ENCODE measurements at regions not wholly inside any gene's neighbourhood (a gene's known extent, or its start where the extent isn't known, plus 50 kb on each side); places are given as distances from the start of the nearest gene placed in this dataset.

DNA sequence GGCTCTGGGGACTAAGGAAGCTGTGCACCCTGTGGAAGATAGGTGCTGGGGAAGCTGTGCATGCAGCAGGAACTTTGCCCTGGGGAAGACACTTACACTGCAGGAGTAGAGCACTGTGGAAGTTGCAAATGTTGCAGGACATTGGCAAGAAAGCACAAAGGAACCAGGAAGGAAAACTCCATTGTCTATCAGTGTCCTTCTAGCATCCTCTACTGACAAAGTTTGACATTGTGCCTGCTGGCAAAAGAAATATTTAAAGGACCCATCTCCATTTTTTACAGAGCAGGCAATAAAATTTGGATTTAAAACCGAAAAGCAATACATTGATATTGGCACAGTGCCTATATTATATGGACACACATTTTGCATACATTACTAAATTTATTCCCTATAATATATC, 394.1 kb downstream of the PBX1 start:
- ATAC-seq (no peak), DNase-seq (no peak)
- ChIA-PET CTCF (no interaction called here), POLR2A (no interaction called here)
- peaks cover 2% of the 10 kb centered on the region for H3K9me3 Mint-ChIP-seq (ENCODE audit: insufficient read depth)
- no peaks in the 10 kb centered on the region for H3K27me3 Mint-ChIP-seq (ENCODE audit: low read depth)
- no peaks in the 10 kb centered on the region for H3K36me3 Mint-ChIP-seq (ENCODE audit: low read depth)
- H3K4me1 Mint-ChIP-seq (ENCODE audit: low read depth) = no peaks in the 10 kb centered on the region
- no peak overlapping the region for H3K4me3 Mint-ChIP-seq
- H3K27ac Mint-ChIP-seq = no peak overlapping the region

DNA sequence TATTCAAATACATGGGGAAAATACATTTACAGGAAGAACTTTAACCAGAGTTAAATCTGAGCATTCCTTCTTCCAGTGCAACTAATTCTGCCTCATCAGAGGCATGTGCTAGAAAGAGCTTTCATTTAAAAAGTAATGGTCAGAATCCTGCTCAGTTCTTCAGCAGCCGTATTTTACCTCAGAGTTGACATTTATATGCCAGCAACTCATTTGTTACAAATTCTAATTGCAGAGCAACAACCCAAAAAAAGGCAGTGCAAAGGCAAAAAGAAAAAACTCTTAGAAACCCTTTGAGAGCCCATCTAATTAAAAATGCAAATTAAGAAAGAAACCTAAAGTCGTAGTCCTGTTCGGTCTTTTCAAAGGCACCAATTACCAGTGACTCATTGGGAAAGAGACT, 392.5 kb downstream of the PBX1 start:
- DNase-seq = no peak

DNA sequence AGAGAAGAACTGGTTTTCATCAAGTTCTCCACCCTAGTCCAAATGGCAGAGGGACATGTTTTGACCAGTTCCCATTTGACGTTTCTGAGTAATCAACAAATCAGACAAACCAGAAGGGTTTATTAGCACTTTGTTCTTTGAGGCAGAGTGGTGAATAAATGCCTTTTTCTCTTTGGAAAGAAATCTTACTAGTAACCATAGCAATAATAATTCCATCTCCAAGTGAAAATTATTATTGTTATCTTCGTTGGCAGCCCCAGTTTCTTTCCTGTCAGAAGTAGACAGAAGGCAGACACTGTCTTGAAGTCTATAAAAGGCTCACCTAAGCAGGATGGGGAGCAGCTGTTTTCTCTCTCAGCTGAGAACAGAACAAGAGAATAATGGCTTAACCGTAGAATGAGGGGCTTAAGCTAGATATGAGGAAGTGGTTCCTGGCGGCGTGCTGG, 391.6 kb downstream of the PBX1 start:
- H3K4me3 Mint-ChIP-seq = no peak overlapping the region
- H3K36me3 Mint-ChIP-seq (ENCODE audit: low read depth) = no peaks in the 10 kb centered on the region
- ATAC-seq (no peak), DNase-seq (no peak)
- H3K27me3 Mint-ChIP-seq (ENCODE audit: low read depth) = no peaks in the 10 kb centered on the region
- no peak overlapping the region for H3K27ac Mint-ChIP-seq
- no peaks in the 10 kb centered on the region for H3K9me3 Mint-ChIP-seq (ENCODE audit: insufficient read depth)
- no peaks in the 10 kb centered on the region for H3K4me1 Mint-ChIP-seq (ENCODE audit: low read depth)
- POLR2A ChIA-PET = no interaction called here
- CTCF ChIA-PET = no interaction called here

More for the DNA sequence above, 392.5 kb downstream of the PBX1 start:
- Mint-ChIP-seq H3K27ac (no peak overlapping the region), H3K4me1 (ENCODE audit: low read depth) (no peaks in the 10 kb centered on the region), H3K36me3 (ENCODE audit: low read depth) (no peaks in the 10 kb centered on the region), H3K9me3 (ENCODE audit: insufficient read depth) (no peaks in the 10 kb centered on the region), H3K4me3 (no peak overlapping the region), H3K27me3 (ENCODE audit: low read depth) (no peaks in the 10 kb centered on the region)
- ATAC-seq = no peak
- ChIA-PET POLR2A (no interaction called here), CTCF (no interaction called here)

DNA sequence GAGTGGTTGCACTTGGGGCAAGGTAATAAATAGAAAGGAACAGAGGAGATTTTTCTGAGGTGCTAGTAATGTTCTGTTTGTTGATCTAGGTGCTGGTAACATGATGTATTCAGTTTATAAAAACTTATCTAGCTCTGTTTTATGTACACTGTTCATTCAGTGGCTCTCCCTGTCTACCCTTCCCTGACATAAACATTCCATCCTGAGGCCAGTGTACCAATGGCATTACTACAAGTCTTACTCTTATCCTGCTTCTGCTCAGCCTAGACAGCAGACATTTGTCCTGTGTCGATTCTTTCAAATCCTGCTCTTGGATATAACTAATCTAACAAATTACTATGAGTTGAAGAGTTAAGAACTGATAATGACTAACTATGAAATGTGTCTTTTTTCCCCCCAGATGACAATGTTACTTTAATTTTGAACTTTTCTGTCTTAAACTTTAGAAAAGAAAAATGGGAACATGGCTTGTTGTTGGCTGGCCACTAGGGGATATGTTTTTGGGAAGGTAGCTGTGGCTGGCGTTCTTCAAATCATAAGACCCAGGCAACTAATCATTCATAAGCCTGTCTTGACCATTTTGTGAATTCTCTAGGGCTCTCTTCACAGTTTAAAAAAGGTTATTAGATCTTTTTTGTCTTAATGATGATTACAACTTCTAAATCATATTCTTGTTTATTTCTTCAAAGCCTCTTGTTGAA, 390.9 kb downstream of the PBX1 start:
- CTCF ChIA-PET = no interaction called here
- no peak overlapping the region for H3K27ac Mint-ChIP-seq
- H3K4me3 Mint-ChIP-seq = no peak overlapping the region
- no peaks in the 10 kb centered on the region for H3K4me1 Mint-ChIP-seq (ENCODE audit: low read depth)
- POLR2A ChIA-PET = no interaction called here
- no peaks in the 10 kb centered on the region for H3K36me3 Mint-ChIP-seq (ENCODE audit: low read depth)
- ATAC-seq (no peak), DNase-seq (no peak)
- no peaks in the 10 kb centered on the region for H3K9me3 Mint-ChIP-seq (ENCODE audit: insufficient read depth)
- no peaks in the 10 kb centered on the region for H3K27me3 Mint-ChIP-seq (ENCODE audit: low read depth)

DNA sequence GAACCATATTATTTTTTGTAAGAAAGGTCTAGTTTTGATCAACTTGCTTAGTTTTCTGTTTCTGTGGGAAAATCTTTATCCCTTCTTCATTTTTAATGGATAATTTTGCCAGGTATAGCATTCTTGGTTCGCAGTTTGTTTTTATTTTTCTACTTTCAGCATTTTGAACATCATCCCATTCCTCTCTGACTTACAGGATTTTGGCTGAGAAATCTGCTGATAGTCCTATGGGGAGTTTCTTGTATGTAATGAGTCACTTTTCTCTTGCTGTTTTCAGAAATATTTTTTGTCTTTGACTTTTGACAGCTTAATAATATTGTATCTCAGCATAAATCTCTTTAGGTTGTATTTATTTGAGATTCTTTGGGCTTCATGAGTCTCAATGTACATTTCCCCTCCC, 389.1 kb downstream of the PBX1 start:
- Mint-ChIP-seq H3K4me3 (no peak overlapping the region), H3K36me3 (ENCODE audit: low read depth) (no peaks in the 10 kb centered on the region)

DNA sequence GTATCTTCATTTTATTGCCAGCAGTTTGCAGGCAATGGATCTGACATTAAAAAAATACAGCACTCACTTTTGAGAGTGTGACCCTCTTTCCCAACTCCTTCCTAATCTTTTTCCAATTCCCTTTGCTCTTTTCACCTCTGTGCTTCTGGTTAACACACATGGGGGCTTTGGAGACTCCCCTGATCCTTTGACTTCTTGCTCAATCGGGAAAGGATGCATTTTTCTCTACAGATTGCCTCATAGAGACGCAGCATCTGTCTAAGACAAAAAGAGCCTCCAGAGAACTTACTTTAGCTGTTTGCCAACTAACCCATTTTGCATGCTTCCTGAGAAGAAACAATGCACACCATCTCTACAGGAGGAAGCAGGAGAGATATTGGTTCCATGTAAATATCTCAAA, 378.3 kb downstream of the PBX1 start:
- ATAC-seq = no peak
- H3K27me3 Mint-ChIP-seq (ENCODE audit: low read depth) = no peaks in the 10 kb centered on the region
- no peaks in the 10 kb centered on the region for H3K4me1 Mint-ChIP-seq (ENCODE audit: low read depth)
- ChIA-PET POLR2A (no interaction called here), CTCF (no interaction called here)
- no peaks in the 10 kb centered on the region for H3K9me3 Mint-ChIP-seq (ENCODE audit: insufficient read depth)
- no peaks in the 10 kb centered on the region for H3K36me3 Mint-ChIP-seq (ENCODE audit: low read depth)
- H3K4me3 Mint-ChIP-seq = no peak overlapping the region
- no peak for DNase-seq
- H3K27ac Mint-ChIP-seq = no peak overlapping the region

More for the DNA sequence above, 389.1 kb downstream of the PBX1 start:
- Mint-ChIP-seq H3K27ac (no peak overlapping the region), H3K4me1 (ENCODE audit: low read depth) (no peaks in the 10 kb centered on the region), H3K27me3 (ENCODE audit: low read depth) (no peaks in the 10 kb centered on the region), H3K9me3 (ENCODE audit: insufficient read depth) (no peaks in the 10 kb centered on the region)
- ATAC-seq = no peak
- no peak for DNase-seq
- CTCF ChIA-PET = no interaction called here
- POLR2A ChIA-PET = no interaction called here

DNA sequence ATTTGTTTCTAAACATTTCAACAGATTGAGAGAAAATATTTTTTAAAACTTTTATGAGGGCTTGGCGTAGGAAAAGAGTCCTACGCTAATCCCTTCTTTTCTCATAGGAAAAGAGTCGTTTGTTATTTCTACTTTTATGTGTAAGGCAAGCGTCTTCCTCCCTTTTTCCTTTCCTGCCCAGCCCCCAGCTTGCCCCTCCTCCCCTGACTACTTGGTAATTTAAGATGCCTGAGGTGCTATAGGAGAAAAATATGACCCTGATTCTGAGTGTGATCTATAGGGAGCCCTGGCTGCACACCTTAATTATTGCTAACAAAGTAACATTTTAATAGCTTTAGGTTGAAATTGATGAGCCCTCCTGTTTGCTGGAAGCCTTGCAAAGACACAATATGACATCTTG, 373.6 kb downstream of the PBX1 start:
- Mint-ChIP-seq H3K9me3 (ENCODE audit: insufficient read depth) (no peaks in the 10 kb centered on the region), H3K27me3 (ENCODE audit: low read depth) (no peaks in the 10 kb centered on the region), H3K4me3 (no peak overlapping the region), H3K27ac (no peak overlapping the region), H3K36me3 (ENCODE audit: low read depth) (no peaks in the 10 kb centered on the region), H3K4me1 (ENCODE audit: low read depth) (no peaks in the 10 kb centered on the region)
- ChIA-PET POLR2A (no interaction called here), CTCF (no interaction called here)
- ATAC-seq (no peak), DNase-seq (no peak)

DNA sequence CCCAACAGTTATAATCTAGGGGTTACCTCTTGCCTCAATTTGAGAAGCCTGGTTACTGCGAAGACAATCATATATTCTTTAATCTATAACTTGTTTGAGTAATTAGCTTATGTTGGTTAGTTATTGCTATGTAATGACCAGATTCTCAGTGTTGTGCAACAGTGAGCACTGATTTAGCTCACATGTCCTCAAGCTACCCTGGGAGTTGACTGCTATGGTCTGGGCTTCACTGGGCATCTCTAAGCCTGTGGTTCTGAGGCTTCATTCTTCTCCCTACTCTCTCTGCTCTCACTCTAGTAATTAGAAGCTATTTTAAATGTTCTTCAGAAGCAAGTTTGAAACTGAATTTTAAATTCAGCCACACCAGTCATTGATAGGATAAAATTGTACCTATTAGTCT, 371.8 kb downstream of the PBX1 start:
- no peak overlapping the region for H3K27ac Mint-ChIP-seq
- H3K27me3 Mint-ChIP-seq (ENCODE audit: low read depth) = no peaks in the 10 kb centered on the region

DNA sequence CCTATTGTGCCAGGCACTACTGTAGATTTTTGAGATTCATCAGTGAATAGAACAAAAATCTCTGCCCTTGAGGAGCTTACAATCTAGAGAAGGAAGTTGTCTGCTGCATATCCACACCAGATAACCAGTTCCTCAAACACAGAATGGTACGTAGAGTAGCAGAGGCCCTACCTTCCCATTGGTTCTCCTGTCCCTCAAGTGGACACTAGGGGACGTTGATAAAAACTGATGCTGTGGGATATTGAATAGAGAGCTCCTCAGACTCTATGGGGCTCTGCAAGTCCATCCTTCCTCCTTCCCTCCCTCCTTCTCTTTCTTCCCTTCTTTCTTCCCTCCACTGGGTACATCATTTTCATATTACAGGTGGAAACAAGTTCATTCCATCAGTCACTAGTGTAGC, 371.3 kb downstream of the PBX1 start:
- Mint-ChIP-seq H3K27me3 (ENCODE audit: low read depth) (no peaks in the 10 kb centered on the region), H3K4me3 (no peak overlapping the region), H3K9me3 (ENCODE audit: insufficient read depth) (no peaks in the 10 kb centered on the region), H3K27ac (no peak overlapping the region), H3K36me3 (ENCODE audit: low read depth) (no peaks in the 10 kb centered on the region), H3K4me1 (ENCODE audit: low read depth) (no peaks in the 10 kb centered on the region)
- DNase-seq (no peak), ATAC-seq (no peak)
- POLR2A ChIA-PET = no interaction called here
- CTCF ChIA-PET = no interaction called here

More for the DNA sequence above, 371.8 kb downstream of the PBX1 start:
- Mint-ChIP-seq H3K4me1 (ENCODE audit: low read depth) (no peaks in the 10 kb centered on the region), H3K36me3 (ENCODE audit: low read depth) (no peaks in the 10 kb centered on the region), H3K4me3 (no peak overlapping the region), H3K9me3 (ENCODE audit: insufficient read depth) (no peaks in the 10 kb centered on the region)
- no peak for ATAC-seq
- CTCF ChIA-PET = no interaction called here
- DNase-seq = no peak
- POLR2A ChIA-PET = no interaction called here

DNA sequence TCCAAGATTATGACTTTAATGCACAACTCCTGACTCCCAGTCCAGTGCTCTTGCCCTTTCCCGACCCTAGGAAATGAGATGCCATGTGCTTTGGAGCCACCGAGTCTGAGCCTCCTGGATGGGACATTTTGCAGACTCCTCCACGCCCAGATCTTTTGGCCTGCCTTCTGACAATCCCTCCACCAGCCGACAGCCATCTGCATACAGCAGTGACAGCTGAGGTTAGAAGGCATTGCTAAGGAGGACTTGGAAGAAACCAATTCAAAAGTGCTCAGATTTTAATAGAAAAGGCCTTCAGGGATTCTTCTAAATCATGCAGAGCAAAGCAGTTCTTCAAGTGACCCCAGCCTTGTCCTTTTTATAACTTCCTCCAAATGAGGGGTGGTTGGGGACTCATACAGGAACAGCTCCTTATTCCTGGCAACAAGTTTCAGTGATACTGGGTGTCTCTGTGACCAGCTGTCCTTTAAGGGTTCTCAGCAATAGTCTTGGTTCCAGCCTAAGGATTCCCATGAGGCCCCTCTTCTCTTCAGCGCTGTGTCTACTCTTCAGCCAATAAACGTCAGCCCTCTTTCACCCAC, 369.3 kb downstream of the PBX1 start:
- POLR2A ChIA-PET = no interaction called here
- no peak for DNase-seq
- no peak for ATAC-seq
- CTCF ChIA-PET = no interaction called here
- Mint-ChIP-seq H3K36me3 (ENCODE audit: low read depth) (no peaks in the 10 kb centered on the region), H3K9me3 (ENCODE audit: insufficient read depth) (no peaks in the 10 kb centered on the region), H3K27me3 (ENCODE audit: low read depth) (no peaks in the 10 kb centered on the region), H3K4me1 (ENCODE audit: low read depth) (no peaks in the 10 kb centered on the region), H3K4me3 (no peak overlapping the region), H3K27ac (no peak overlapping the region)

DNA sequence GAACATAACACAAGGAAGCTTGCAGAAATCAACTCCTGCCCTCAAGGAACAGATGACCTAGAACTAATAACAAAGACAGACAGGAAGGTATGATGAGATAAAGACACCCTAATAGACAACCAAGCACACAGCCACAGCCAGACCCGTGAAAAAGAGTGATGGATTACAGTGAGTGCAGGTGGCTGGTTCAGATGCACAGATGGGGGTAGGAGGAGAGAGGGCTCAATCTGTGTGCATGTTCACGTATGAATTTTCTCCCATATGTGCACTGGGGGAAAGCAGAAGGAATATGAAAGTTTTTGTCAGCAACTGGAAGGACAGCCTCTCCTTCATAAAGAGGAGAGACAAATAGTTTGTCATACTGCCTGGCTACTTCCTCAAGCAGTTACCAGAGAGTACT, 367.1 kb downstream of the PBX1 start:
- ChIA-PET POLR2A (no interaction called here), CTCF (no interaction called here)
- Mint-ChIP-seq H3K27me3 (ENCODE audit: low read depth) (no peaks in the 10 kb centered on the region), H3K27ac (no peak overlapping the region), H3K9me3 (ENCODE audit: insufficient read depth) (no peaks in the 10 kb centered on the region), H3K36me3 (ENCODE audit: low read depth) (no peaks in the 10 kb centered on the region), H3K4me1 (ENCODE audit: low read depth) (no peaks in the 10 kb centered on the region), H3K4me3 (no peak overlapping the region)
- no peak for ATAC-seq
- DNase-seq = no peak

DNA sequence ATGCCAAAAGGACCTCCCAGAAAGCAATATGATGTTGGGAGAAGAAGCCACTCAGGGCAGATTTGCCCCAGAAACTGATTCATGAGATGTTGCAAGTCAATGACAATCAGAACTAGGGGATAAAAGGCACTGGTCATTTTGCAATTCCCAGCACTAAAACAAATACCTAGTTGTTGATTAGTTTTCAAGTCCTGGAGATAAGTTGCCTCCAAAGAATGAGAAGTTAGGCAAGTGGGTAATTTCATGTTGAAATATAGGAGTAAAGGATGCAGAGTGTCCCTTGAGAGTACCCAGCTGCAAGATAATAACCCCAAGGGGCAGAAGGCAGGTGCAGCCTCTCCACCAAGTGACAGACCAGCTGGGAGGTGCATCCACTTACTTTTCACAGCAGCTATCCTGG, 363.6 kb downstream of the PBX1 start:
- ATAC-seq (no peak), DNase-seq (no peak)
- Mint-ChIP-seq H3K4me1 (ENCODE audit: low read depth) (no peaks in the 10 kb centered on the region), H3K36me3 (ENCODE audit: low read depth) (no peaks in the 10 kb centered on the region), H3K4me3 (no peak overlapping the region), H3K27ac (no peak overlapping the region), H3K9me3 (ENCODE audit: insufficient read depth) (no peaks in the 10 kb centered on the region), H3K27me3 (ENCODE audit: low read depth) (no peaks in the 10 kb centered on the region)
- POLR2A ChIA-PET = no interaction called here
- CTCF ChIA-PET = no interaction called here

DNA sequence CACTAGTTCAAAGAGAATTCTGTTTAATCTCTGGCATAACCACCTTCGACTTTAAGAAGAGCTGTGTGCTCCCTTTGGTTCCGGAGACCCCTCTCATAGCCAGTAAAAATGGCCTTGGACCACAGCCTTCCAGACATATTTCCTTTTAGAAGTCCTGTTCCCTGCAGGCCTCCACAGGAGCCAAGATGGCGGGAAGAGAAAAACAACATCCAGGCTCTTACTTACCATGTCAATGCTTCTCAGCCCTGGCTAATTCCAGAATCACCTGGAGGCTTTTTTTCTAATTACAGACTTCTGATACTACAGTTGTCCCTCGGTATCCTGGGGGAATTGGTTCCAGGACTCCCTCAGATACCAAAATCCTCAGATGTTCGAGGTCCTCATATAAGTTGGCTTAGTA, 362.5 kb downstream of the PBX1 start:
- no peaks in the 10 kb centered on the region for H3K4me1 Mint-ChIP-seq (ENCODE audit: low read depth)
- H3K27ac Mint-ChIP-seq = no peak overlapping the region
- no peaks in the 10 kb centered on the region for H3K9me3 Mint-ChIP-seq (ENCODE audit: insufficient read depth)
- ChIA-PET POLR2A (no interaction called here), CTCF (no interaction called here)
- DNase-seq (no peak), ATAC-seq (no peak)
- no peaks in the 10 kb centered on the region for H3K27me3 Mint-ChIP-seq (ENCODE audit: low read depth)
- H3K36me3 Mint-ChIP-seq (ENCODE audit: low read depth) = no peaks in the 10 kb centered on the region
- H3K4me3 Mint-ChIP-seq = no peak overlapping the region
